HG02938 (cell line): ENCODE measurements at regions not wholly inside any gene's neighbourhood (a gene's known extent, or its start where the extent isn't known, plus 50 kb on each side); places are given as distances from the start of the nearest gene placed in this dataset.
A peak's percentile ranks its signal among the peaks of the same experiment; 100 is the strongest.

Source experiments
- ATAC-seq: cut with Tn5 transposase; IDR thresholded peaks from one replicate; pipeline ENCODE4 v1.9.1; 2021; ENCODE audit warnings: mild to moderate bottlenecking, moderate library complexity; ENCODE audit not compliant: unreplicated experiment

GRCh38 chr20:39309458-39309857, 347.3 kb downstream of the DHX35 start:
- no peak for ATAC-seq

GRCh38 chr20:39302312-39302711, 340.2 kb downstream of the DHX35 start:
- ATAC-seq = no peak

GRCh38 chr20:39299783-39300182, 337.6 kb downstream of the DHX35 start:
- no peak for ATAC-seq

- no peak for ATAC-seq
These were observed 336.7 kb downstream of the DHX35 start for GRCh38 chr20:39298571-39299506.

- no peak for ATAC-seq
These were observed 336.0 kb downstream of the DHX35 start for GRCh38 chr20:39298121-39298520.

GRCh38 chr20:39295301-39295700, 333.2 kb downstream of the DHX35 start:
- ATAC-seq = no peak

GRCh38 chr20:39294137-39294725, 332.1 kb downstream of the DHX35 start:
- no peak for ATAC-seq

GRCh38 chr20:39292193-39292736, 330.1 kb downstream of the DHX35 start:
- no peak for ATAC-seq

- ATAC-seq = no peak
These were observed 329.2 kb downstream of the DHX35 start for GRCh38 chr20:39291301-39291700.

- ATAC-seq = no peak
These were observed 328.4 kb downstream of the DHX35 start for GRCh38 chr20:39290575-39290974.

GRCh38 chr20:39289831-39290230, 327.7 kb downstream of the DHX35 start:
- ATAC-seq = no peak

GRCh38 chr20:39289316-39289715, 327.2 kb downstream of the DHX35 start:
- no peak for ATAC-seq

GRCh38 chr20:39283464-39283863, 321.3 kb downstream of the DHX35 start:
- ATAC-seq = no peak

GRCh38 chr20:39282619-39283092, 320.5 kb downstream of the DHX35 start:
- no peak for ATAC-seq

- no peak for ATAC-seq
These were observed 318.7 kb downstream of the DHX35 start for GRCh38 chr20:39280875-39281274.

GRCh38 chr20:39278230-39278788, 316.2 kb downstream of the DHX35 start:
- no peak for ATAC-seq

- ATAC-seq = no peak
These were observed 315.0 kb downstream of the DHX35 start for GRCh38 chr20:39277185-39277584.

GRCh38 chr20:39270837-39271604, 308.9 kb downstream of the DHX35 start:
- ATAC-seq = no peak

- ATAC-seq = no peak
These were observed 307.5 kb downstream of the DHX35 start for GRCh38 chr20:39269493-39270217.

- ATAC-seq = peak; percentile 45
These were observed 306.9 kb downstream of the DHX35 start for GRCh38 chr20:39268981-39269461.
